ENCODE measurements at regions not wholly inside any gene's neighbourhood (a gene's known extent, or its start where the extent isn't known, plus 50 kb on each side); places are given as distances from the start of the nearest gene placed in this dataset.

- no peak for TF ChIP-seq POLR2AphosphoS5 (IDR thresholded peaks at IDR 0.05; ENCODE audit: low read depth, low read length)
- TF ChIP-seq CTCF (IDR thresholded peaks at IDR 0.05) = no peak
- TF ChIP-seq REST (IDR thresholded peaks at IDR 0.05; ENCODE audit: insufficient read depth in 1 of 2, low read depth in 2 of 2, low read length in 1 of 2) = no peak
- TF ChIP-seq SIN3A (IDR thresholded peaks at IDR 0.05; ENCODE audit: borderline replicate concordance, insufficient read depth, low read depth, low read length) = no peak
- no peak for TF ChIP-seq TCF7L2 (IDR thresholded peaks at IDR 0.05; ENCODE audit: low read depth, low read length)
These were observed 54.7 kb upstream of the EGFR start for GRCh38 chr7:54964136-54964535.

Measured in Panc1 (cell line).